Chondrocyte (in vitro differentiated cells): ENCODE measurements at regions not wholly inside any gene's neighbourhood (a gene's known extent, or its start where the extent isn't known, plus 50 kb on each side); places are given as distances from the start of the nearest gene placed in this dataset.

ENCODE experiments used
- DNase-seq: peaks from one replicate; pipeline ENCODE4 v3.0.0; 2021; ENCODE audit warnings: mixed read lengths, low spot score
- H3K27ac Mint-ChIP-seq: one replicate; pipeline ENCODE4 v1.8.0; 2021; ENCODE audit warnings: mild to moderate bottlenecking, moderate library complexity, mixed read lengths; ENCODE audit not compliant: unreplicated experiment
- H3K27me3 Mint-ChIP-seq: 2 replicates; pipeline ENCODE4 v1.8.0; 2021; ENCODE audit warnings: low read depth, mixed read lengths
- H3K36me3 Mint-ChIP-seq: 2 replicates; pipeline ENCODE4 v1.8.0; 2021; ENCODE audit warnings: low read depth, mixed read lengths
- H3K4me1 Mint-ChIP-seq: 2 replicates; pipeline ENCODE4 v1.8.0; 2021; ENCODE audit warnings: low read depth, mild to moderate bottlenecking, mixed read lengths
- H3K4me3 Mint-ChIP-seq: one replicate; pipeline ENCODE4 v1.8.0; 2021; ENCODE audit warnings: mild to moderate bottlenecking, moderate library complexity, mixed read lengths; ENCODE audit not compliant: unreplicated experiment
- H3K9me3 Mint-ChIP-seq: 2 replicates; pipeline ENCODE4 v1.8.0; 2021; ENCODE audit warnings: low read depth, mixed read lengths
- CTCF ChIP-seq: fragments of 200-600 bp; sonication (generic); IDR thresholded peaks from 2 replicates; pipeline ENCODE4 v1.5.0; 2021; ENCODE audit warnings: antibody characterized with exemption, mild to moderate bottlenecking, moderate library complexity

- H3K4me3 Mint-ChIP-seq: no peak overlapping the region
- H3K27me3 Mint-ChIP-seq: no peaks in the 10 kb centered on the region
- no peak for TF ChIP-seq CTCF
- peaks cover 18% of the 10 kb centered on the region for H3K4me1 Mint-ChIP-seq
- DNase-seq: no peak
- peak overlapping the region; percentile 78 for H3K27ac Mint-ChIP-seq
- peaks cover 2% of the 10 kb centered on the region for H3K36me3 Mint-ChIP-seq
- peaks cover 41% of the 10 kb centered on the region for H3K9me3 Mint-ChIP-seq
Observed at GRCh38 chr12:76199808-76200207, 115.3 kb upstream of the NAP1L1 start.

GRCh38 chr12:76198839-76199238, 114.4 kb upstream of the NAP1L1 start:
- Mint-ChIP-seq H3K27ac (no peak overlapping the region), H3K27me3 (no peaks in the 10 kb centered on the region), H3K9me3 (peaks cover 41% of the 10 kb centered on the region), H3K4me1 (peaks cover 18% of the 10 kb centered on the region), H3K36me3 (peaks cover 2% of the 10 kb centered on the region), H3K4me3 (no peak overlapping the region)
- TF ChIP-seq CTCF: no peak
- DNase-seq: no peak

- H3K27me3 Mint-ChIP-seq: no peaks in the 10 kb centered on the region
- H3K9me3 Mint-ChIP-seq: peaks cover 31% of the 10 kb centered on the region
- no peak for TF ChIP-seq CTCF
- DNase-seq: no peak
- no peak overlapping the region for H3K4me3 Mint-ChIP-seq
- peaks cover 2% of the 10 kb centered on the region for H3K36me3 Mint-ChIP-seq
- H3K27ac Mint-ChIP-seq: no peak overlapping the region
- peaks cover 18% of the 10 kb centered on the region for H3K4me1 Mint-ChIP-seq
Observed at GRCh38 chr12:76197283-76197682, 112.8 kb upstream of the NAP1L1 start.

GRCh38 chr12:76195920-76196319, 111.4 kb upstream of the NAP1L1 start:
- Mint-ChIP-seq H3K9me3 (peaks cover 25% of the 10 kb centered on the region), H3K4me1 (peaks cover 9% of the 10 kb centered on the region), H3K36me3 (peaks cover 2% of the 10 kb centered on the region), H3K4me3 (no peak overlapping the region), H3K27ac (no peak overlapping the region), H3K27me3 (no peaks in the 10 kb centered on the region)
- DNase-seq: no peak
- TF ChIP-seq CTCF: no peak

- Mint-ChIP-seq H3K36me3 (peaks cover 2% of the 10 kb centered on the region), H3K4me1 (peaks cover 9% of the 10 kb centered on the region)
Observed at GRCh38 chr12:76194724-76195123, 110.2 kb upstream of the NAP1L1 start.

More at GRCh38 chr12:76194724-76195123, 110.2 kb upstream of the NAP1L1 start:
- DNase-seq: no peak
- H3K9me3 Mint-ChIP-seq: peaks cover 17% of the 10 kb centered on the region
- no peaks in the 10 kb centered on the region for H3K27me3 Mint-ChIP-seq
- no peak overlapping the region for H3K4me3 Mint-ChIP-seq
- no peak overlapping the region for H3K27ac Mint-ChIP-seq
- TF ChIP-seq CTCF: no peak
